ENCODE measurements at regions not wholly inside any gene's neighbourhood (a gene's known extent, or its start where the extent isn't known, plus 50 kb on each side); places are given as distances from the start of the nearest gene placed in this dataset.

DNA sequence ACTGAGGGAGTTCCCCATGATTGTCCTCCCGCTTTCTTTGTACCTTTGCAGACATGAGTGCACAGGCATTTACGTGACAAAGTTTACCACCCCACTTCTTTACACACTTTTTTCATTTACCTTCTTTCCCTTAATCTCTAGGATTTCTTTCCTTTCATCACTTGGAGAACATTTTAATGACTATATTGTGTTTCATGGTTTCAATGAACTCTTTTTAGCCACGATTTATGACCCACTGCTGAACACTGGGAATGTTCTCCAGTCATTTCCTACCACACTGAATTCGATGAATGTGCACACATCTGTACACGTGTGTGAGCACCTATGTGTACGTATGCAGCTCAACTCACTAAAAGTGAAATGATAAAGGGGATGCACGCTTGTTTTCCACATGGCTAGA lies 371.7 kb upstream of the IGFBP3 start:
- H3K27ac ChIP-seq: no peak overlapping the region
- TF ChIP-seq, protein P1, sequence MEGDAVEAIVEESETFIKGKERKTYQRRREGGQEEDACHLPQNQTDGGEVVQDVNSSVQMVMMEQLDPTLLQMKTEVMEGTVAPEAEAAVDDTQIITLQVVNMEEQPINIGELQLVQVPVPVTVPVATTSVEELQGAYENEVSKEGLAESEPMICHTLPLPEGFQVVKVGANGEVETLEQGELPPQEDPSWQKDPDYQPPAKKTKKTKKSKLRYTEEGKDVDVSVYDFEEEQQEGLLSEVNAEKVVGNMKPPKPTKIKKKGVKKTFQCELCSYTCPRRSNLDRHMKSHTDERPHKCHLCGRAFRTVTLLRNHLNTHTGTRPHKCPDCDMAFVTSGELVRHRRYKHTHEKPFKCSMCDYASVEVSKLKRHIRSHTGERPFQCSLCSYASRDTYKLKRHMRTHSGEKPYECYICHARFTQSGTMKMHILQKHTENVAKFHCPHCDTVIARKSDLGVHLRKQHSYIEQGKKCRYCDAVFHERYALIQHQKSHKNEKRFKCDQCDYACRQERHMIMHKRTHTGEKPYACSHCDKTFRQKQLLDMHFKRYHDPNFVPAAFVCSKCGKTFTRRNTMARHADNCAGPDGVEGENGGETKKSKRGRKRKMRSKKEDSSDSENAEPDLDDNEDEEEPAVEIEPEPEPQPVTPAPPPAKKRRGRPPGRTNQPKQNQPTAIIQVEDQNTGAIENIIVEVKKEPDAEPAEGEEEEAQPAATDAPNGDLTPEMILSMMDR (conservative IDR thresholded peaks at IDR 0.05; ENCODE audit: low read depth): no peak
- ChIA-PET POLR2A (ENCODE audit: low non-redundant PET) (no interaction called here), CTCF (interaction anchor here (0.7 kb wide), 1 partner anchor 934 kb away, joined by 3 read pairs; no protein-coding TSS in a partner anchor)
- DNase-seq (ENCODE audit: low spot score): no peak

- no peak overlapping the region for H3K27ac ChIP-seq
- TF ChIP-seq, protein P1 (conservative IDR thresholded peaks at IDR 0.05; ENCODE audit: low read depth): no peak
- peak; percentile 71 for DNase-seq (ENCODE audit: low spot score)
- ChIA-PET POLR2A (ENCODE audit: low non-redundant PET) (no interaction called here), CTCF (no interaction called here)
Measured at GRCh38 chr7:46291601-46292150, 370.6 kb upstream of the IGFBP3 start.

GRCh38 chr7:46291050-46291438 lies 370.0 kb upstream of the IGFBP3 start:
- H3K27ac ChIP-seq: peak overlapping the region; percentile 67

GRCh38 chr7:46290374-46291049 lies 369.4 kb upstream of the IGFBP3 start:
- ChIA-PET POLR2A (ENCODE audit: low non-redundant PET) (no interaction called here), CTCF (interaction anchor here (0.7 kb wide), 1 partner anchor 79 kb away, joined by 3 read pairs; no protein-coding TSS in a partner anchor)
- TF ChIP-seq, protein P1 (conservative IDR thresholded peaks at IDR 0.05; ENCODE audit: low read depth): no peak
- DNase-seq (ENCODE audit: low spot score): no peak
- H3K27ac ChIP-seq: peak overlapping the region; percentile 67

More at GRCh38 chr7:46291050-46291438, 370.0 kb upstream of the IGFBP3 start:
- peak; percentile 64 for DNase-seq (ENCODE audit: low spot score)
- POLR2A ChIA-PET (ENCODE audit: low non-redundant PET): no interaction called here
- CTCF ChIA-PET: no interaction called here
- TF ChIP-seq, protein P1 (conservative IDR thresholded peaks at IDR 0.05; ENCODE audit: low read depth): no peak

DNA sequence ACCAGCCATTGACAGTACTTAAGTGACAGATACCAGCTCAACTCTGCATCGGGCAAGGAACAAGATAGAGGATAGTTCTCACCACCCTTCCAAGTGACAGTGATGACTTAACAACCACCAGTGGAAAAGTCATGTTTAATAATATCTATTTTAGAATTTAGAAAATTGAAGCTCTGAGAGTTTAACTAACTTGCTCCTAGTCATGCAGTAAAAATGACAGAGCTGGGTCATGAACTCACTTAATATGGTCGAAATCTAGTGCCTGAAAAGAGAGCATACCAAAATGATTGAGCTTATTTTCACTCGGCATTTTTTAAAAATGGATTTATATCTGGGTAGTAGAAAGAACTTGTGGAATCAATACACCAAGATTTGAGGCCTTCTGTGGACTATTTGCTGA lies 367.8 kb upstream of the IGFBP3 start:
- TF ChIP-seq, protein P1 (conservative IDR thresholded peaks at IDR 0.05; ENCODE audit: low read depth): no peak
- DNase-seq (ENCODE audit: low spot score): no peak
- ChIA-PET CTCF (interaction anchor here (0.6 kb wide), 1 partner anchor 554 kb away, joined by 3 read pairs; no protein-coding TSS in a partner anchor), POLR2A (ENCODE audit: low non-redundant PET) (no interaction called here)
- no peak overlapping the region for H3K27ac ChIP-seq

DNA sequence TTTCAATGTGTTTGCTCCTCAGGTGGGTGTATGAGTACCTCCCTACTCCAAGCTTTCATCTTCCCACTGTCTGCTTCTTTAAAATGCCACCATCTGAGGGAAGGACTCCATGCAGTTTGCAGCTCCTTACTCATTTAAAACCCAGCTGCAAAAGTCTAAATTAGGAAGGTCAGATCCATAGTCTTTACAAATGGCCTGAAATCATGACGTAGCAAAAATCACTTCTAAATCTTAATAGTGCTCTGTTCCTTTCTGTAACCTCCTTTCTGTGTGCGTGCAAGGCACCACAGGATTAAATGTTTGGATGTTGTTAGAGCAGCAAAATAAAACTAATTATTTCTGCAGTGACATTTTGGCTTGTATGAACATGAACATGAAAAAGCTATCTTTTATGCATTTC lies 366.9 kb upstream of the IGFBP3 start:
- H3K27ac ChIP-seq: no peak overlapping the region
- ChIA-PET POLR2A (ENCODE audit: low non-redundant PET) (no interaction called here), CTCF (interaction anchor here (0.6 kb wide), 2 partner anchors 553 to 1721 kb away, joined by 3 to 5 read pairs; no protein-coding TSS in a partner anchor)

More for the DNA sequence above, 366.9 kb upstream of the IGFBP3 start:
- no peak for DNase-seq (ENCODE audit: low spot score)
- TF ChIP-seq, protein P1 (conservative IDR thresholded peaks at IDR 0.05; ENCODE audit: low read depth): no peak

Data from RWPE1 (cell line).